D721Med (cell line): ENCODE measurements at regions not wholly inside any gene's neighbourhood (a gene's known extent, or its start where the extent isn't known, plus 50 kb on each side); places are given as distances from the start of the nearest gene placed in this dataset.

Experiments
- DNase-seq: peaks from one replicate; pipeline ENCODE4 v3.0.0; 2011; ENCODE audit warnings: low spot score; ENCODE audit not compliant: insufficient read length
- FAIRE-seq: peaks from 2 replicates; lab custom pipeline; 2011; peaks lifted over from hg19 to GRCh38; lab: Jason Lieb, UNC
- TF ChIP-seq, protein P1 (sequence below): IDR thresholded peaks from 2 replicates; pipeline ENCODE4 v1.5.1; 2012; ENCODE audit warnings: mild to moderate bottlenecking, control low read depth; ENCODE audit not compliant: insufficient read depth; ENCODE audit errors: missing control alignments

DNA sequence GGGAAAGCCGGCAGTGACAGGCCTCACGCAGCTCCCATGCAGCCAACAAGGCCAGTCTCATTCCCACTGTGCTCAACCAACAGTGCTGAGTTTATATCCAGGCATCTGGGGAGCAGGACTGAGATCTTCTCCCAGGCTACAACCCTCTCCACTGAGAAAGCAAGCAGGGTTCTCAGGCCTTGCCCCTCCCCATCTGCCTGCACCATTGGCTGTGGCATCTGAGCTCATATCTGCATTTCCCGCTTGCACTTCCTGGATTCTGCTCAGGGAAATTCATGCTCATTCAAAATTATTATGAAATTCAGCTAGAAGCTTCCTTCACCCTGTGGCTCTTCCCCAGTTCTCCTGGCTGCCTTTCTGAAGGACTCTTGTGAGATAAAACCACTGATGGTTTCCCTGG lies 1029.0 kb downstream of the GRM8 start:
- FAIRE-seq (no peak), DNase-seq (no peak)
- TF ChIP-seq, protein P1, sequence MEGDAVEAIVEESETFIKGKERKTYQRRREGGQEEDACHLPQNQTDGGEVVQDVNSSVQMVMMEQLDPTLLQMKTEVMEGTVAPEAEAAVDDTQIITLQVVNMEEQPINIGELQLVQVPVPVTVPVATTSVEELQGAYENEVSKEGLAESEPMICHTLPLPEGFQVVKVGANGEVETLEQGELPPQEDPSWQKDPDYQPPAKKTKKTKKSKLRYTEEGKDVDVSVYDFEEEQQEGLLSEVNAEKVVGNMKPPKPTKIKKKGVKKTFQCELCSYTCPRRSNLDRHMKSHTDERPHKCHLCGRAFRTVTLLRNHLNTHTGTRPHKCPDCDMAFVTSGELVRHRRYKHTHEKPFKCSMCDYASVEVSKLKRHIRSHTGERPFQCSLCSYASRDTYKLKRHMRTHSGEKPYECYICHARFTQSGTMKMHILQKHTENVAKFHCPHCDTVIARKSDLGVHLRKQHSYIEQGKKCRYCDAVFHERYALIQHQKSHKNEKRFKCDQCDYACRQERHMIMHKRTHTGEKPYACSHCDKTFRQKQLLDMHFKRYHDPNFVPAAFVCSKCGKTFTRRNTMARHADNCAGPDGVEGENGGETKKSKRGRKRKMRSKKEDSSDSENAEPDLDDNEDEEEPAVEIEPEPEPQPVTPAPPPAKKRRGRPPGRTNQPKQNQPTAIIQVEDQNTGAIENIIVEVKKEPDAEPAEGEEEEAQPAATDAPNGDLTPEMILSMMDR = no peak

DNA sequence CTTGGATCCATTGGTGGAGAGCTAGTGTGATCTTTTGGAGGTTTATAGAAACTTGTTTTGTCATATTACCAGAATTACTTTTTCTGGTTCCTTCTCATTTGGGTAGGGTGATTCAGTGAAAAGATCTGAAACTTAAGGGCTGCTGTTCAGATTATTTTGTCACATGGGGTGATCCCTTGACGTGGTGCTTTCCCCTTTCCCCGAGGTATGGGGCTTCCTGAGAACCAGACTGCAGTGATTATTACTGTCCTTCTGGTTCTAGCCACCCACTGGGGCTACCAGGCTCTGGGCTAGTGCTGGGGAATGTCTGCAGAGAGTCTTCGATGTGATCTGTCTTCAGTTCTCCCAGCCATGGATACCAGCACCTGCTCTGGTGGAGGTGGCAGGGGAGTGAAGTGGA lies 1030.0 kb downstream of the GRM8 start:
- FAIRE-seq (no peak), DNase-seq (no peak)
- TF ChIP-seq, protein P1 = no peak

DNA sequence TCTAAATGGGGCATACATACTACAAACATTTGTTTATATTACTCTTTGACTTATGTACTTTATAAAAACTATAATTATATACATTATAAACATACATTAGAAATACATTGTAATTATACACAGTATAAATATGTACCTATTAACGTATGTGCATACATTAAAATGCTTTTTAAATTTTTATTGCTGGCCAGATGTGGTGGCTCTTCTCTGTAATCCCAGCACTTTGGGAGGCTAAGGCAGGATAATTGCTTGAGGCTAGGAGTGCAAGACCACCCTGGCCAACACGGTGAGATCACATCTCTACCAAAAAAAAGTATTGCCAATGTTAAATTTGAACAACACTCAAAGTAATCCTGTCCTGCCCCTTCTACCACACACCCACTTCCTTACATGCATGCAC lies 1037.0 kb downstream of the GRM8 start:
- no peak for FAIRE-seq
- no peak for DNase-seq
- TF ChIP-seq, protein P1 = no peak

DNA sequence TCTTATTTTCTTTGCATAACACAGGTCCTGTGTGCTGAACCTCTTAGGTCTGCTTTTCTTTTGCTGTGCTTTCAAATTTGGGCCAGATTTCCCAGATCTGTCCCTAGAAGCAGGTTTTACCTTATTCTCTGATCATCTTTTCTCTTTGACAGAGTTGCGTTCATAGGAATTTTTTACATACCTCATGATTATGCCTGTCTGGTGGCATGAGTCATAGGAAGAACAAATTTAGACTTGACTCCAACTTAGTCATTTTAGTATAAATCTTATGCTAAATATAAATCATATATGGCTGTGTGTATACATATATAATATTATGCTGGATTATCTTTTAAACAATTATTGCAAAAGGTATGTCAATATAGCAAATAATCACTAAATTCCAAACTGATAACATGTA lies 1038.9 kb downstream of the GRM8 start:
- FAIRE-seq = no peak
- TF ChIP-seq, protein P1 = no peak
- DNase-seq = no peak

DNA sequence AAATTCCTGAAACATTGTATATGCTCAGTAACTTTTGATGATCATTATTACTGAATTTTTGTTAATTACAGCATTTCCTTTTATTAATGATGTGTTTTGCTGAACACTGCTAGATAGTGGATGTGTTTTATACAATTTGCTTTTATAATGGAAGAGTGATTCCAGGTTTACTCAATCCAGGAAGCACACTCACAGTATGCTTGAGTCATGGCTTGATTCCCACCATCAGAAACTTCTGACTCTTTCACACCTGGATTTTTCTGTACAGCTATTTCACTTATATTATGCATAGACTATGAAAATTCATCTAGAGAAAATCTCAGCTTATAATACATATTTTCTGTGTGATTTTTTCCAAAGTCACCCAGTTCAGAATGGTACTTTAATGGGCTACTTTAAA lies 1040.9 kb downstream of the GRM8 start:
- no peak for FAIRE-seq
- TF ChIP-seq, protein P1 = no peak

DNA sequence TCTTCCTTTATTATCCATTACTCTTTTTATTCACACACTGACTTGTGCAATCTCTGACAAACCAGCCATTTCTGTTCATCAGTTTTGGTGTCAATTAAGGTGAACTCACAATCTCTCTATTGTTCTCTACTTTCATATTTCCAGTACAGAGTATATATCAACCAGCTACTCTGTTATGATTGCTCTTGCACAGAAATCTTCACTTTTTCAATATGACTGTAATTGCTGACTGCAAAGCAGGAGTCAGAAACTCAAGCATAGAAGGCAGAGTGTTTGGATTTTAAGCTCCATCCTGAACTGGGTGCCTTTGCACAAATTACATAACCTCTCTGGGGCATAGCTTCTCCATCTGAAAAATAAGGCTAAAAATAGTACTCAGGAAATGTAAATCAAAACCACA lies 1042.0 kb downstream of the GRM8 start:
- TF ChIP-seq, protein P1 = no peak
- DNase-seq = no peak
- no peak for FAIRE-seq

More for the DNA sequence above, 1040.9 kb downstream of the GRM8 start:
- DNase-seq = no peak

DNA sequence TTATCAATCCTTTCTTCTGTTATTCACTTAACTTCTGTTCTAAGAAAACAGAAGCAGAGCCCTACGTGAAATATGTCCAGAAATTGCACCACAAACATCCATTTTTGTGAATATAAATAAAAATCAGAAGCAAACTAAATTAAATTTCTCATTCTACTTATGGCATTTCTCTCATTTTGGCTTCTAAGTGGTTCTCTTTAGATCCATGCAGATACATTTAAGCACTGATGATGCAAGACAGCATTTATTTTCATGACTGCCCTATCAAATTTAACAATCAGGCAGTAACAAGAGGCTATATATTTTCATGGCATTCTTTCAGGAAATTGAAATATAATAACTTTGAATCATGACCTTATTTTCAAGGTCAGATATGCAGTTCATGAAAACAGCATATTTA lies 1049.6 kb downstream of the GRM8 start:
- TF ChIP-seq, protein P1 = no peak
- DNase-seq = no peak
- FAIRE-seq = no peak
